Epithelial cell of prostate (primary cell): ENCODE measurements at regions not wholly inside any gene's neighbourhood (a gene's known extent, or its start where the extent isn't known, plus 50 kb on each side); places are given as distances from the start of the nearest gene placed in this dataset.
"Not testable (repeated sequence)": the region's sequence is repeated elsewhere in the genome, so short reads cannot be mapped to it uniquely, and the experiment has no call there.

Experiments
- DNase-seq: peaks from one replicate; pipeline ENCODE4 v3.0.0-alpha.2; 2011; ENCODE audit warnings: low read depth, low spot score
- H3K27ac ChIP-seq: fragments of 450-650 bp; 2 replicates; pipeline ENCODE4 v1.5.1; 2017; ENCODE audit warnings: mild to moderate bottlenecking

DNA sequence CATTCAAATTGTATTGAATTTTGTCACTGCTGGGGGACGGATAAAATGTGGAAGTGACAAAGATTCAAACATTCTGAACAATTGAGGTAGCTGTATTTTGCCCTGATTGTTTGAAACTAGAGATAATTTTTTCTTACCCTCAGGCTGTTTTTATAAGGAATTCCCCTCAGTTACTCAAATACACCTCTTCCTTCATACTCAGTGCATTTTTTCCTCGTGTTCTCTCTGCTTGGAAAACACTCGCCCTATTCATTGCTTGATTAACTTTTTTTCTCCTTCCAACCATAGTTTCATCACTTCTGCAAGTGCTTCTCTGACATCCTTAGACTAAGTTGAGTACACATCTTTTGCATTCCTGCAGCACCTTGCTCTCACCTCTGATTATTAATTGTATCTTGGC is 454.5 kb upstream of the FAM174A start:
- H3K27ac ChIP-seq, DNase-seq: not testable (repeated sequence)

DNA sequence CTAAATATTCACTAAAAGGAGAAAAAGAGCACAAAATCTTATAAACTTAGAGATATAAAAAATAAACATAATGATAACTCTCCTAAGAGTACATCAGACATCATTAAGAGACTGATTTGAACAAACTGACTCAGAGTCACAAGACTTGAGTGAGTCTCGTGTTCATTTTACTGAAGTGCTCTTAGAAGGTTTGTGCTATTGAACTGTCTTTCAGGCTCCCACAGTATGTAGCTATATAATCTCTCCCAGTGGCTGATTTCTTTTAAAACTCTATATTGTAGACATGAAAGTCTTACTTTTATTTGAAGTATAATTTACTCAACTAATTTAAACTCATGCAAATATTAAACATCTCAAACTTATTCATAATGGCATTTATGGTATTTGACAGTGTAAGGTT is 456.0 kb upstream of the FAM174A start:
- not testable (repeated sequence) for H3K27ac ChIP-seq

DNA sequence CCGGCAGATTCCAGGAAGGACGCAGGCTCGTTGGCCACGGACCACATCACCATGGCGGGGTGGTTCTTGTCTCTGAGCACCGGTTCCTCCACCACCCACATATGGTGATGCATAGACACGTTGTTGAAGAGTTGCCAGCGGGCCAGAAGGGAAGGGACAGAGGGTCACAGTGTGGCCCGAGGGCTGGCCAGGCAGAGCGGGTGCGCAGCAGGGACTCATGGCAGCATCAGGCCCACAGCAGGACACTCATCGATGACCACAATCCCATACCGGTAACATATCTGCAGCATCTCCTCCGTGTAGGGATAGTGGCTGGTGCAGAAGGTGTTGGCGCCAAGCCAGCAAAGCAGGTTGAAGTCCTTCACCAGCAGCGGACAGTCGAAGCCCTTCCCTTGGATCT is 469.2 kb upstream of the FAM174A start:
- not testable (repeated sequence) for H3K27ac ChIP-seq, DNase-seq

More for the DNA sequence above, 456.0 kb upstream of the FAM174A start:
- DNase-seq: not testable (repeated sequence)

DNA sequence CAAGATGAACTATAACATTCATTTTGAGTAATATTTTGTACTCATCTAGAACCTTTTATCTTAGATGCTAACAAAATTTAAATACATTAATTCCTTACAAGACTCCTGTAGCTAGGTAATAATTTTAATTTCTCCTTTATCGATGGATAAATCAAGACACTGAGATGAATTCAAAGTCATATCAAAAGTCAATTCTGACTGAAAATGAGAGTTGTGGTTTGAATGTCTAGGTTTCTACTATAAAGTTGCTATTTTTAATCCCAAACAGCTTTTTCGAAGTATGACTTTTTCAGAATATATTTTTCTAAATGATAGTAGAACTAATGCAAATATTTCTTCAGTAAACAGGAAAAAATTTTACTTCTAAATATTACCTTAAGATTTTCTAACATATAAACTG is 491.7 kb upstream of the FAM174A start:
- no peak for DNase-seq
- no peak overlapping the region for H3K27ac ChIP-seq

DNA sequence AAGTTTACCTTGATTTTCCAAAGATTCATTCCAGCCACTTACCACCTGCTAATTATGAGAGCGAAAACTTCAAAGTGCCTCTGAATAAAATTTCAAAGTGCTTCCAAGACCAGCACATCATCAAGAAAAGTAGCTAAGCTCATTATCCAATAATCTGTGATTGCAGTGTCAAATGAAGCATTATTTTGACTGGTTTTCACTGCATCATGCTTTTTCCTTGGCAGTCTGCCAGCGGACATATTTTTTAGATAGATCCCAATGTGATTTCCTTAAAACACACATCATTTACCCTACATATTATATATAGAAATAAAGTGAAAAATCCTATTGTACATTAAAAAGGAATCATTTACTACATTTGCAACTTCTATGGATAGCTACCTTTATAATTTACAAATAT is 508.6 kb upstream of the FAM174A start:
- no peak for DNase-seq
- H3K27ac ChIP-seq: no peak overlapping the region

DNA sequence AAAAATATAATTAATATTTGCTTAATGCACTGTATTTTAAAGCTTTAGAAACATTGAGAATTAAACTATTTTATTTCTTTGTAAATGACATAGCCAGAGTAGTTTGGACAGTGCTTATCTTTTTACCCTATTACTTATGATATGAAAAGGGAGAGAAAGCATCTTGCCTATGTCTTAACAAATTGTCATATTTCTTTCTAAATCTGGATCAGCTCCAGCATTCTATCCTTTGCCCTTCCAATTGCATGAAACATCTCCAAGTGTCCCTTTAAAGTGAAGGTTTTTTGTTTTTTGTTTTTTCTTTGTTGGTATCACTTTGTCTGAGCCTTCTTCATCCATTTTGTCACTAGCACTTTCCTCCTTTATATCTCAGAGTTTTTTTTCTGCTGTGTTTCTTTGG is 511.6 kb upstream of the FAM174A start:
- DNase-seq: no peak
- H3K27ac ChIP-seq: no peak overlapping the region

DNA sequence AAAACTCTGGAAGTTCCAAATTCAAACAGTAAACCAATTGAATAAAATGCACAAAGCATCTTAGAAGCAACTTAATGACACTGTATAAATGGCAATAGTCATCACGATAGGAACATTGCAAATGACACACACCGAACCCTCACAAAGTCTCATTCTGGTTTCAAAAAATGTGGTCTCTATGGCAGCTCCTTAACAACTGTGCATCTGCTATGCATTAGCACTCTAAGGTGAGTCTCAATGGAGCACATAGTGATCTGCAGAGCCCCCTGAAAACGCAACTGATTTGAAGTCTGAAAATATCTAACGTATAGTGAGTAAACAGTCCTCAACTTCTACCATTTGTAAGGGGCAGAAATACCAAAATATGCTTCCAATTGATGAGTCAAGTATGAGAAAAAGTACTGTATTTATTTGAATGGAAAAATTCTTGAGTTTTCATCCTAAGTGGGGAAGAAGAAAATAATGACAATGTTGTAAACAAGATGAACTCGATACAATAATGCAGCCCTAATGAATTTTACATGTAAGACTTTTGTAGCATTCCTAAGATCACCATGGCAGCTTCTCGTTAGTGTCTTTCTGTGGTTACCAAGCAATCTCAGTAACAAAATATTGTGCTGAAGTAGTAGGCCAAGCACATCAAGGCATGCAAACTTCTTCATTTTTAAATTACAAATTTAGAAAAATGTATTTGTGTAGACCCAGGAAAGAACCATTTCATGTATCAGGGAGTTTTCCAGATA is 517.5 kb upstream of the FAM174A start:
- H3K27ac ChIP-seq: no peak overlapping the region
- no peak for DNase-seq

DNA sequence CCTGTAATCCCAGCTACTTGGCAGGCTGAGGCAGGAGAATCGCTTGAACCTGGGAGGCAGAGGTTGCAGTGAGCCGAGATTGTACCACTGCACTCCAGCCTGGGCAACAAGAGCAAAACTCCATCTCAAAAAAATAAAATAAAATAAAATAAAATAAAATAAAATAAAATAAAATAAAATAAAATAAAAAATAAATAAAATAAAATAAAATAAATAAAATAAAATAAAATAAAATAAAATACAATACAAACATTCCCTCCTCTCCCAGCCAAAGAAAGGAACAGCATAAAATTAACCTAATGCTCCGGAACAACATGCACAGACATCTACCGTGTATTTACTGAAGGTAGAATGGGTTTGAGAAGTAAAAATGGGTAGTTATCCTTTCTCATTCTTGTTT is 521.9 kb upstream of the FAM174A start:
- not testable (repeated sequence) for H3K27ac ChIP-seq, DNase-seq

DNA sequence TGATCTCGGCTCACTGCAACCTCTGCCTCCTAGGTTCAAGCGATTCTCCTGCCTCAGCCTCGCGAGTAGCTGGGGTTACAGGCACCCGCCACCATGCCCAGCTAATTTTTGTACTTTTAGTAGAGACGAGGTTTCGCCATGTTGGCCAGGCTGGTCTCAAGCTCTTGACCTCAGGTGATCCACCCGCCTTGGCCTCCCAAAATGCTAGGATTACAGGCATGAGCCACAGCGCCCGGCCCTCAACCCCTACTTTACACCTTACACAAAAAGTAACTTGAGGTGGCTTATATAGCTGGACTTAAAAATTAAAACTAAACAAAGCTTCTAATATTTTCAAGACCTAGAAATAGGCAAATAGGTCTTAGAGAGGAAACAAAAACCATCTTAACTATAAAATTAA is 524.0 kb upstream of the FAM174A start:
- not testable (repeated sequence) for DNase-seq, H3K27ac ChIP-seq

DNA sequence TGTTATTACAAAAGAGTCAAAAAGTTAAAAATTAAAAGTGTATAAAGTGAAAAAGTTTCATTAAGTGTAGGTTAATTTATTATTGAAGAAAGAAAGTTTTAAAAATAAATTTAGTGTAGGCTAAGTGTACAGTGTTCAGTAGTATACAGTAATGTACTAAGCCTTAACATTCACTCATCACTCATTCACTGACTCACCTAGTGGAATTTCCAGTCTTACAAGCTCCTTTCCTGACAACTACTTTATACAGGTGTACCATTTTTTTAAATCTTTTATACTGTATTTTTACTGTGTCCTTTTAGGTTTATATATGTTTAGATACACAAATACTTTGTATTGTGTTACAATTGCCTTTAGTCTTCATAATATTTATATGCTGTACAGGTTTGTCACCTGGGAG is 530.2 kb upstream of the FAM174A start:
- peak overlapping the region; percentile 33 for H3K27ac ChIP-seq
- DNase-seq: peak; percentile 64

DNA sequence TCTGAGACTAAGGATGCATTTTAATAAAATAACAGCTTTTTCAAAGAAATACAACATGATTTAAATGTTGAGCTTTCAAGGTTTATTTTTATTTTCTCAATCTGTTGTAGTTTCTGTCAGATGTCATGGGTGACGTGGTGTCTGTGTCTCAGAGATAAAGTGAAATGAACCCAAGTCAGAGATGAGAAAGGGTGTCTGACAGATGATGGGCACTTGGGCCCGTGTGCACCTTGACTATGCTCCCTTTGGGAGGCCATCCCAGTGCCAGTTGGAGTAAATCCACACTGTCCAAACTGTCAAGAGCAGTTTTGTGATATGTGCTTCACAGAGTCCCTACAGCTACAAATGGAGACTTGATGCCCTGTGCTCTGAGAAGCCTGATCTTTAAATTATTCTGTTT is 536.9 kb upstream of the FAM174A start:
- H3K27ac ChIP-seq: no peak overlapping the region
- DNase-seq: no peak

DNA sequence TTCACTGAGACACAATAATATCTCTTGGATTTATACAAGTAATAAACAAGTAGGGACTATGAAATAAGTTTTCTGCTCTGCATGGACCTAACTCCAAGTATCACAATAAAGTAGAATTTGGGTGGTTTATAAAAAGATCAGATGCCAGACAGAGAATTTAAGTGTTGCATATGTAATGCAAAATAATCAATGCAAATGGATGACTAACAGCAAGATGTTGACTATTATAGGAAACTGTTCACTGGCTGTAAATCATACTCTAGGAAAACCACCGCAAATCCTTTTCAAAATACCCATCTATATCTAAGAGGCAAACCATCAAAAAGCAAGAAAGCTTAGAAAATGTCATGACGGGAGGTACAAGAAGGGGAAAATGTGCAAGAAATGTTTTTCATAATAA is 539.8 kb upstream of the FAM174A start:
- H3K27ac ChIP-seq: no peak overlapping the region

DNA sequence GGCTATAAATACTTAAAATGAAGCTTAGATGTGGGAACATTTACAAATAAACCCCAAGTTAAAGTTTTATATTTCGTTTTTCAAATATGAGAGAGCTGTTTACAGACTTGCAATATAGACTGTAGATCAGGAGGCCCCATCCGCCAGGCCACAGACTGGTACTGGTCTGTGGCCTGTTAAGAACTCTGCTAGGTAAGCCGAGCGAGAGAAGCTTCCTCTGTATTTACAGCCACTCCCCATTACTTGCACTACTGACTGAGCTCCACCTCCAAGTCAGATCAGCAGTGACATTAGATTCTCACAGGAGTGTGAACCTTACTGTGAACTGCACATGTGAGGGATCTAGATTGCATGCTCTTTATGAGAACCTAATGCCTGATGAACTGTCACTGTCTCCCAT is 561.4 kb upstream of the FAM174A start:
- no peak overlapping the region for H3K27ac ChIP-seq
- no peak for DNase-seq

More for the DNA sequence above, 539.8 kb upstream of the FAM174A start:
- no peak for DNase-seq

DNA sequence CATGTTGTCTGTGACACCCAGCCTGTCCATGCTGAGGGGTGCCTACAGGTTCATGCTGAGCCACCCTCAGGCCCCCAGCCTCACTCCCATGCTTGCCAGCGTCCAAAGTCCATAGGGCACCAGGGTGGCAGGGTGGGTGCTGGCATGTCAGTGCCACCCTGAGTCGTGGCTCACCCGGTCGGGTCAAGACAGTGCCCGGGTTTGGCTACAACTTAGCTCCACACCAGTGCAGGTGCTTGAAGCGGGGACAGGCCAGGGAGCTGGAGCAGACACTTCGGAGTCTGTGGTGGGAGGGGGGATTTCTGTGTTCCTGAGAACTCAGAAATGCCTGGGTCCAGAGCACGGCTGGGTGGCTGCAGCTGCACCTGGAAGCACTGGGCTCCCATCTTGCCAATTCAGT is 579.2 kb upstream of the FAM174A start:
- H3K27ac ChIP-seq: no peak overlapping the region
- no peak for DNase-seq

DNA sequence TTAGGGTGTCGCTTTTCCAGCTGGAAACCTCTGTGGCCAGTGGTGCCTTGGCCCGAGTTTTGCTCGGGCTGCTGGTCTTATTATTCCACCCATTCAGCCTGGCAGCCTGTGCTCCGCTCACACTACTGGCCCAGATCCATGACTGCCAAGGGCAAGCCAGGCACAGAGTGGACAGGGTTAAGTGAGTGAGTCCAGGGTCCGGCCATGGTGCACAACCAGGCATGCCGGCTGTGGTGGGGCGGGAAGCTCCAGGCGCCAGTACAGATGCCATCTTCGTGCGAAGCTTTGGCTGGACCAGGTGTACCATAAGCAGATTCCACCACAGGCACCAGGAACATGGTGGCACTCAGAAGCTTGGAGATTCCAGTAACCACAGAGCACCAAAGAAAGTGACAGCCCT is 580.2 kb upstream of the FAM174A start:
- H3K27ac ChIP-seq: no peak overlapping the region
- no peak for DNase-seq

DNA sequence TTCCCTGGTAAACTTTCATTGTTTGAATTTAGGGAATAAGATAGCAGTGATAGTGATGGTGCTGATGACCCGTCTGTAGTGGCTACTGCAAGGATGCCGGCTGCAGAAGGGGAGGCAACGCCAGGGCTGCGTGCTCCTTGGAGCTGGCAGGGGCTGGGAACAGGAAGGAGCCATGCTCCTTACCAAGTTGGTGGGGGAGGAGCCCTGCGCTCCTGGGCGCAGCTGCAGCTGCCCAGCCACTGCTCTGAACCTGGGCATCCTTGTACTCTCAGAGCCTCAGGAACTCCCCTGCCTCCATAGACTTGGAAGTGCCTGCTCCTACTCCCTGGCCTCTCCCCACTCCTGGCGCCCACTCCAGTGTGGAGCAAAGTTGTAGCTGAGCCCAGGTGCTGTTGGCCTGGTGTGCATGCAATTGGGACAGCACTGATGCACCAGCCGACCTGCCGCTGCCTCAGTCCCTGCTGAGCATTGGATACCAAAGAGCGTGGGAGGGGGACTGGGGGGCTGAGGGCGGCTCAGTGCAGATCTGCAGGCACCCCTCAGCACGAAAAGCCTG is 585.1 kb upstream of the FAM174A start:
- no peak overlapping the region for H3K27ac ChIP-seq
- DNase-seq: no peak

DNA sequence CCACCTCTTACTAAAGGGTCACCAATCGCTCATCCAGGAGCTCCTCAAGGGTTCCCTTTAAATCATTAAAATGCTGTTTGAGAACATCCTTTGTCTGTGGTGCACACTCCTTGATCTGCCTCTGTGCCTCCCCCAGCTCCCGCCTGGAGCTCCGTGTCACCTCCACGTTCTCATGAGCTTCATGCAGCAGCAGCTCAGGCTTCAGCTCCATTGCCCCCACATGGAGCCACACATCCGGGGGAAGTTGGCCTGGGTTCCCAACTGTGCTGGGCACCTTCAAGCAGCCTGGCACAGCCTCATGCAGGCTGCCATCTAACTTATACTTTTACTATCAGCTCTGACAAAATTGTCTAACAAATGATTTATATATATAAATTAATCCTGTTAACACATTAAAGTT is 585.8 kb upstream of the FAM174A start:
- H3K27ac ChIP-seq: no peak overlapping the region
- no peak for DNase-seq

DNA sequence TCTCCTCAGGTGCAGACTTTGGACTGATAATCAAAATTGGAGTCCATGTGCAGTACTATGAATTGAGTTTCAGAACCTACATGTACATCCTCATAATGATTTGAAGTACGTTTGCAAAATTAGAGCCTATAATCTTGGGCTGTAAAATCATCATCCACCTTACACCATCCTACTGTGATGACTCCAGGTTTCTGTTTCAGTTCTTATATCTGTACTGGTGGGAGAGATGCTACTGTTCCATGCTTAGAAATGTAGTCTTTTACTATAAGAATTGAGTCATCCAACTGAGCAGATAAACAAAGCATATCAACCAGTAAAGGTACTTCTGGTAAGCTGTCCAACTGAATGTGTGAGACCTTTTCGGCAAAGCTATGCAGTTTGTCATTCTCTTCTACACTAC is 586.3 kb upstream of the FAM174A start:
- no peak overlapping the region for H3K27ac ChIP-seq
- no peak for DNase-seq

DNA sequence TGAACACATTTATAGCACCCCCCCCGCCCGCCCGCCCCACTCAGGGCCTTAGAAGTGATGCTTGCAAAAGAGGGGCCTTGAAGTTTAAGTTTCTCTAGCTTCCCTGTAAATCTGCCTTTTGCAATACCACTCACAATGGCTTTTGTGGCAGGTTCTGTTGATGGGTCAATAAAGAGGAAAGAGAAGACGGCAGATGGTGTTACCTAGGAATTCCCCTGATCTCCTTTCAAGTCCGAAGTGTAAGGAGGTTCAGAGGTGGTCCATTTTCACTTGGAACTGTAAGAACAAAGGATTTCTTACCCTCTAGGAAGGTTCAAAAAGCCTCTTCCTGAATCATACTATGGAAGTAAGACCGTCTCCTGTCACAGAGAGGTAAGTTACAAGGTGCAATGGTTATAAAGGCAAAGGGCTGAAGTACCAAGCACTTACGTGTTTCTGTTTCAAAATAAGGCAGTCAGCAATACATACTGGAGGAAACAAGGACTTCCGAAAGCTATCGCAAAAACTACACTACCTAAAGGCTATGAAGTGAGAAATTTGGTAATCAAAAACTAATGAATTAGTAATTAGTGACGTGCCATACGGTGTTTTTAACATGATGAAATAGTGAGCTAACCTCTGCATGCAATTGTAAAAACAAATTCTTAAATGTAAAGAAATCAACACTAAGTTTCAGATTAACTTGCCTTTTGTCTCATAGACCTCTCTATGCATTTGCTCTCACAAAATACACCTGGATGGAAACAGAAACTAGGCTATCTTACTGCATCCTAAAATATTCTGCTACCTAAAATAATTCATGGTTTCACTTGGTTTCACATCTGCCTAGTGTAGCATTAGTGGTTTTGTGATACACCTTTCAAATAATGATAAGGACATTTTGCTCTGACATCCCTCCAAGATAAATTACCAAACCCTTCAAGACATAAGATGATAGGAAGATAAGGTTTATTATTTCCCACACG is 589.4 kb upstream of the FAM174A start:
- no peak for DNase-seq
- H3K27ac ChIP-seq: no peak overlapping the region

DNA sequence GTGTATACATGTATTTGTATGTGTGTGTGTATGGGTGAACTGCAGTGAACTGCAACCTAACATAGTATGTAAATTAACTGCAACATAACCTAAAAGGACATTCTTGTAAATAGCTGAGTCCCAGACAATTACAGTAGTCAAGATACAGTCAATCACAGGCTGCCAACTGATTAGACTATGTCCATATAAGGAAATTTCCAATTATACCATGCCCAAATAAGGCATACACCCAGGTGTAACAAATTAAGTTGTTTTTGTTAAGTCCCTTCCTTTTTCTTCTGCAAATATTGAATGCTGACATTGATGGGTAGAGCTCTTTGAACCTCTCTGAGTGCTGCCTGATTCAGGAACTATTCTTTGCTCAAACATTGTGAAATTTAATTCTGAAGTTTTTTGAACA is 594.6 kb upstream of the FAM174A start:
- no peak overlapping the region for H3K27ac ChIP-seq
- no peak for DNase-seq

DNA sequence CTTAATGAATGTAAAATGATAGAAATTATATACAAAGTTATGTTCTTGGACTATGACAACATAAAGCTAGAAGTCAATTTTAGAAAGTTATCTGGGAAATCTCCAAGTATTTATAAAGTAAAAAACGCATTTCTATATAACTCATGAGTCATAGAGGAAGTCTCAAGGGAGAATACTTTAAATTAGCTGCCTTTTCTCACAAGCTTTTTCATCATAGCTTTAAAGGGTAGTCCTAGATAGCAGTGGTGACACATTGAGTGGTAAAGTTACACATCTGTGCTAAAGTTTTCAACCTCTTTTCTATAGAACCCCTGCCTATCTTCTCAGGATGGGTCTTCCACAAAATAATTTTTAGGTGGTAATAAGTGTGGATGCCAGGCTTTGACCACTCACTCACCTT is 598.3 kb upstream of the FAM174A start:
- no peak overlapping the region for H3K27ac ChIP-seq
- DNase-seq: no peak
